ENCODE measurements at regions not wholly inside any gene's neighbourhood (a gene's known extent, or its start where the extent isn't known, plus 50 kb on each side); places are given as distances from the start of the nearest gene placed in this dataset.

- TF ChIP-seq MYNN (tag by site-specific recombination; IDR thresholded peaks at IDR 0.05; ENCODE audit: borderline replicate concordance) (no peak), ZNF555 (tag by site-specific recombination; conservative IDR thresholded peaks at IDR 0.05) (no peak), ZBTB8A (tag by site-specific recombination; IDR thresholded peaks at IDR 0.05) (no peak), ZNF280C (tag by site-specific recombination; IDR thresholded peaks at IDR 0.05) (no peak), ZNF37A (tag by site-specific recombination; IDR thresholded peaks at IDR 0.05) (no peak), PRDM4 (tag by site-specific recombination; IDR thresholded peaks at IDR 0.05) (no peak), ZNF791 (tag by site-specific recombination; IDR thresholded peaks at IDR 0.05) (no peak), EGR2 (tag by site-specific recombination; IDR thresholded peaks at IDR 0.05; ENCODE audit: low read depth) (no peak), ZNF561 (tag by site-specific recombination; IDR thresholded peaks at IDR 0.05; ENCODE audit: borderline replicate concordance) (no peak), ZFP41 (tag by site-specific recombination; IDR thresholded peaks at IDR 0.05; ENCODE audit: borderline replicate concordance) (no peak)
- TF ChIP-seq, protein P1, sequence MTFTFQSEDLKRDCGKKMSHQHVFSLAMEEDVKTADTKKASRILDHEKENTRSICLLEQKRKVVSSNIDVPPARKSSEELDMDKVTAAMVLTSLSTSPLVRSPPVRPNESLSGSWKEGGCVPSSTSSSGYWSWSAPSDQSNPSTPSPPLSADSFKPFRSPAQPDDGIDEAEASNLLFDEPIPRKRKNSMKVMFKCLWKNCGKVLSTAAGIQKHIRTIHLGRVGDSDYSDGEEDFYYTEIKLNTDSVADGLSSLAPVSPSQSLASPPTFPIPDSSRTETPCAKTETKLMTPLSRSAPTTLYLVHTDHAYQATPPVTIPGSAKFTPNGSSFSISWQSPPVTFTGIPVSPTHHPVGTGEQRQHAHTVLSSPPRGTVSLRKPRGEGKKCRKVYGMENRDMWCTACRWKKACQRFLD (tag by site-specific recombination; IDR thresholded peaks at IDR 0.05): no peak
- Histone ChIP-seq H3K4me1 (ENCODE audit: control insufficient read depth, insufficient read depth, low read length) (no peaks in the 10 kb centered on the region), H3K4me3 (ENCODE audit: low read depth, low read length) (no peak overlapping the region), H3K27ac (ENCODE audit: extremely low read depth, low read depth, low read length) (no peak overlapping the region), H3K36me3 (ENCODE audit: control insufficient read depth in 2 of 2, insufficient read depth in 1 of 2, low read length in 2 of 2) (no peaks in the 10 kb centered on the region), H3K9me3 (ENCODE audit: control insufficient read depth, insufficient read depth, low read depth, low read length) (no peaks in the 10 kb centered on the region)
- ChIA-PET CTCF (interaction anchor here (0.6 to 1.0 kb wide), 2 partner anchors 10 to 36 kb away, joined by 3 read pairs; no protein-coding TSS in a partner anchor), POLR2A (no interaction called here)
Observed at GRCh38 chr5:68033961-68034571, 181.5 kb upstream of the PIK3R1 start.

- ChIA-PET POLR2A (no interaction called here), CTCF (interaction anchor here (0.6 kb wide), 1 partner anchor 183 kb away, joined by 3 read pairs; no protein-coding TSS in a partner anchor)
- Histone ChIP-seq H3K27ac (ENCODE audit: extremely low read depth, low read depth, low read length) (no peak overlapping the region), H3K36me3 (ENCODE audit: control insufficient read depth in 2 of 2, insufficient read depth in 1 of 2, low read length in 2 of 2) (no peaks in the 10 kb centered on the region), H3K9me3 (ENCODE audit: control insufficient read depth, insufficient read depth, low read depth, low read length) (no peaks in the 10 kb centered on the region), H3K4me3 (ENCODE audit: low read depth, low read length) (no peak overlapping the region), H3K4me1 (ENCODE audit: control insufficient read depth, insufficient read depth, low read length) (peaks cover 2% of the 10 kb centered on the region; the same call in 1 of the 2 replicates)
- no peak for TF ChIP-seq ZNF138 (tag by site-specific recombination; IDR thresholded peaks at IDR 0.05; ENCODE audit: borderline replicate concordance)
- TF ChIP-seq BCL11A (tag by site-specific recombination; IDR thresholded peaks at IDR 0.05; ENCODE audit: low read depth): no peak
- no peak for TF ChIP-seq ZNF214 (tag by site-specific recombination; IDR thresholded peaks at IDR 0.05; ENCODE audit: borderline replicate concordance)
- TF ChIP-seq GLI4 (tag by site-specific recombination; IDR thresholded peaks at IDR 0.05): no peak
- no peak for TF ChIP-seq ZSCAN16 (tag by site-specific recombination; IDR thresholded peaks at IDR 0.05)
- TF ChIP-seq, protein P2, sequence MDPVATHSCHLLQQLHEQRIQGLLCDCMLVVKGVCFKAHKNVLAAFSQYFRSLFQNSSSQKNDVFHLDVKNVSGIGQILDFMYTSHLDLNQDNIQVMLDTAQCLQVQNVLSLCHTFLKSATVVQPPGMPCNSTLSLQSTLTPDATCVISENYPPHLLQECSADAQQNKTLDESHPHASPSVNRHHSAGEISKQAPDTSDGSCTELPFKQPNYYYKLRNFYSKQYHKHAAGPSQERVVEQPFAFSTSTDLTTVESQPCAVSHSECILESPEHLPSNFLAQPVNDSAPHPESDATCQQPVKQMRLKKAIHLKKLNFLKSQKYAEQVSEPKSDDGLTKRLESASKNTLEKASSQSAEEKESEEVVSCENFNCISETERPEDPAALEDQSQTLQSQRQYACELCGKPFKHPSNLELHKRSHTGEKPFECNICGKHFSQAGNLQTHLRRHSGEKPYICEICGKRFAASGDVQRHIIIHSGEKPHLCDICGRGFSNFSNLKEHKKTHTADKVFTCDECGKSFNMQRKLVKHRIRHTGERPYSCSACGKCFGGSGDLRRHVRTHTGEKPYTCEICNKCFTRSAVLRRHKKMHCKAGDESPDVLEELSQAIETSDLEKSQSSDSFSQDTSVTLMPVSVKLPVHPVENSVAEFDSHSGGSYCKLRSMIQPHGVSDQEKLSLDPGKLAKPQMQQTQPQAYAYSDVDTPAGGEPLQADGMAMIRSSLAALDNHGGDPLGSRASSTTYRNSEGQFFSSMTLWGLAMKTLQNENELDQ (tag by site-specific recombination; IDR thresholded peaks at IDR 0.05; ENCODE audit: low read depth): no peak
- TF ChIP-seq, protein P3, sequence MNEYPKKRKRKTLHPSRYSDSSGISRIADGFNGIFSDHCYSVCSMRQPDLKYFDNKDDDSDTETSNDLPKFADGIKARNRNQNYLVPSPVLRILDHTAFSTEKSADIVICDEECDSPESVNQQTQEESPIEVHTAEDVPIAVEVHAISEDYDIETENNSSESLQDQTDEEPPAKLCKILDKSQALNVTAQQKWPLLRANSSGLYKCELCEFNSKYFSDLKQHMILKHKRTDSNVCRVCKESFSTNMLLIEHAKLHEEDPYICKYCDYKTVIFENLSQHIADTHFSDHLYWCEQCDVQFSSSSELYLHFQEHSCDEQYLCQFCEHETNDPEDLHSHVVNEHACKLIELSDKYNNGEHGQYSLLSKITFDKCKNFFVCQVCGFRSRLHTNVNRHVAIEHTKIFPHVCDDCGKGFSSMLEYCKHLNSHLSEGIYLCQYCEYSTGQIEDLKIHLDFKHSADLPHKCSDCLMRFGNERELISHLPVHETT (tag by site-specific recombination; IDR thresholded peaks at IDR 0.05): no peak
- TF ChIP-seq, protein P4, sequence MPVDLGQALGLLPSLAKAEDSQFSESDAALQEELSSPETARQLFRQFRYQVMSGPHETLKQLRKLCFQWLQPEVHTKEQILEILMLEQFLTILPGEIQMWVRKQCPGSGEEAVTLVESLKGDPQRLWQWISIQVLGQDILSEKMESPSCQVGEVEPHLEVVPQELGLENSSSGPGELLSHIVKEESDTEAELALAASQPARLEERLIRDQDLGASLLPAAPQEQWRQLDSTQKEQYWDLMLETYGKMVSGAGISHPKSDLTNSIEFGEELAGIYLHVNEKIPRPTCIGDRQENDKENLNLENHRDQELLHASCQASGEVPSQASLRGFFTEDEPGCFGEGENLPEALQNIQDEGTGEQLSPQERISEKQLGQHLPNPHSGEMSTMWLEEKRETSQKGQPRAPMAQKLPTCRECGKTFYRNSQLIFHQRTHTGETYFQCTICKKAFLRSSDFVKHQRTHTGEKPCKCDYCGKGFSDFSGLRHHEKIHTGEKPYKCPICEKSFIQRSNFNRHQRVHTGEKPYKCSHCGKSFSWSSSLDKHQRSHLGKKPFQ (tag by site-specific recombination; IDR thresholded peaks at IDR 0.05): no peak
- TF ChIP-seq WT1 (tag by site-specific recombination; IDR thresholded peaks at IDR 0.05): no peak
- TF ChIP-seq ZNF626 (tag by site-specific recombination; IDR thresholded peaks at IDR 0.05): no peak
- TF ChIP-seq GFI1B (tag by site-specific recombination; IDR thresholded peaks at IDR 0.05): no peak
Observed at GRCh38 chr5:68033029-68033428, 182.5 kb upstream of the PIK3R1 start.

Measured in HEK293 (cell line).